Activated CD4-positive, alpha-beta T cell treated with anti-CD3 and anti-CD28 coated beads, Interleukin-2, amount 10 ng/mL, durations not matched to agents 24 days and 14 days (primary cell): ENCODE measurements at regions not wholly inside any gene's neighbourhood (a gene's known extent, or its start where the extent isn't known, plus 50 kb on each side); places are given as distances from the start of the nearest gene placed in this dataset.
"Not testable (repeated sequence)": the region's sequence is repeated elsewhere in the genome, so short reads cannot be mapped to it uniquely, and the experiment has no call there.

Experiments
- DNase-seq: peaks from one replicate; pipeline ENCODE4 v3.0.0; 2022
- H3K27ac Mint-ChIP-seq: one replicate; pipeline ENCODE4 v1.8.0; 2022; ENCODE audit warnings: mild to moderate bottlenecking, mixed read lengths
- H3K27me3 Mint-ChIP-seq: one replicate; pipeline ENCODE4 v1.8.0; 2022; ENCODE audit warnings: mixed read lengths
- H3K36me3 Mint-ChIP-seq: one replicate; pipeline ENCODE4 v1.8.0; 2022; ENCODE audit warnings: low read depth, mild to moderate bottlenecking, mixed read lengths
- H3K4me1 Mint-ChIP-seq: one replicate; pipeline ENCODE4 v1.8.0; 2021; ENCODE audit warnings: mixed read lengths
- H3K4me3 Mint-ChIP-seq: one replicate; pipeline ENCODE4 v1.8.0; 2022; ENCODE audit warnings: mild to moderate bottlenecking, moderate library complexity, mixed read lengths
- H3K9me3 Mint-ChIP-seq: one replicate; pipeline ENCODE4 v1.8.0; 2021; ENCODE audit warnings: mixed read lengths
- intact Hi-C: fragments of 100-400 bp; cut with micrococcal nuclease; formaldehyde crosslinking; loops from one replicate; pipeline ENCODE4 v1.15.1; 2023

GRCh38 chr12:84502907-84503787 is 409.5 kb downstream of the SLC6A15 start:
- Mint-ChIP-seq H3K27me3 (no peaks in the 10 kb centered on the region), H3K9me3 (no peaks in the 10 kb centered on the region), H3K4me3 (no peak overlapping the region), H3K27ac (no peak overlapping the region), H3K36me3 (no peaks in the 10 kb centered on the region), H3K4me1 (no peaks in the 10 kb centered on the region)
- intact Hi-C loops: loop anchor here (2.0 to 5.0 kb wide), 3 partner anchors 676 to 1976 kb away; no protein-coding TSS in a partner anchor
- peak; percentile 65 for DNase-seq

GRCh38 chr12:84502180-84502860 is 410.3 kb downstream of the SLC6A15 start:
- no peak for DNase-seq
- Mint-ChIP-seq H3K9me3 (no peaks in the 10 kb centered on the region), H3K36me3 (no peaks in the 10 kb centered on the region), H3K27me3 (no peaks in the 10 kb centered on the region), H3K4me3 (no peak overlapping the region), H3K4me1 (no peaks in the 10 kb centered on the region), H3K27ac (no peak overlapping the region)
- intact Hi-C loops: loop anchor here (2.0 to 5.0 kb wide), 3 partner anchors 675 to 1975 kb away; no protein-coding TSS in a partner anchor

DNA sequence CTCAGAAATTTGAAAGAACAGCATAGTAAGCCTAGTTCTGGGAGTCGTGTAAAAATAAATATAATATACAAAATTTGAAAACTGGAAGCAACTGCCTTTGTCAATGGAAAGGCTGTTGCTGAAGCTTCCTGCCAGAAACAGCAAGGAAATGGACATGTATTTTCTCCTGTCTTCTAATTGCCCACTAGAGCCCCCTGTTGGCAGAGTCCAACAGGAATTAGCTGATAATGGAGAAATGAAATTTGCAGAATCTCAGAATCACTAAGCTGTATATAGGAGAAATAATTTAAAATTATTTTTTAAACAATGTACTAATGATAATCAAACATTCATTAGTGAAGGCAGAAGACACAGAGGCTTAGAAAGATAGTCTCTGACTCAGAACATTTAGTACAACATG is 414.8 kb downstream of the SLC6A15 start:
- Mint-ChIP-seq H3K27ac (no peak overlapping the region), H3K27me3 (no peaks in the 10 kb centered on the region), H3K9me3 (no peaks in the 10 kb centered on the region), H3K4me3 (no peak overlapping the region), H3K36me3 (no peaks in the 10 kb centered on the region), H3K4me1 (no peaks in the 10 kb centered on the region)
- intact Hi-C loops: no loop called here
- DNase-seq: no peak

DNA sequence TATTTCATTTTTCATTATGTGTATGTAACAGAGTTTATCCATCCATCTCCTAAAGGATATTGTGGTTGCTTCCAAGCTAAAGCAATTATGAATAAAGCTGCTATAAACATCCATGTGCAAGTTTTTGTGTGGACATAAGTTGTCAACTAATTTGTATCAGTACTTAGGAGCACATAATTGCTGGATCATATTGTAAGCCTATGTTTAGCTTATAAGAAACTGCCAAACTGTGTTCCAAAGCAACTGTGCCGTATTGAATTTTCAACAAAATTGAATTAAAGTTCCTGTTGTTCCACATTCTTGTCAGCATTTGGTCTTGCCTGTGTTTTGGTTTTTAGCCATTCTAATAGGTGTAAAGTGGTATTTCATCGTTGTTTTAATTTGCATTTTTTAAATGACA is 416.9 kb downstream of the SLC6A15 start:
- intact Hi-C loops: no loop called here
- Mint-ChIP-seq H3K9me3 (no peaks in the 10 kb centered on the region), H3K27ac (no peak overlapping the region), H3K4me1 (no peaks in the 10 kb centered on the region), H3K4me3 (no peak overlapping the region), H3K27me3 (no peaks in the 10 kb centered on the region), H3K36me3 (no peaks in the 10 kb centered on the region)
- no peak for DNase-seq

DNA sequence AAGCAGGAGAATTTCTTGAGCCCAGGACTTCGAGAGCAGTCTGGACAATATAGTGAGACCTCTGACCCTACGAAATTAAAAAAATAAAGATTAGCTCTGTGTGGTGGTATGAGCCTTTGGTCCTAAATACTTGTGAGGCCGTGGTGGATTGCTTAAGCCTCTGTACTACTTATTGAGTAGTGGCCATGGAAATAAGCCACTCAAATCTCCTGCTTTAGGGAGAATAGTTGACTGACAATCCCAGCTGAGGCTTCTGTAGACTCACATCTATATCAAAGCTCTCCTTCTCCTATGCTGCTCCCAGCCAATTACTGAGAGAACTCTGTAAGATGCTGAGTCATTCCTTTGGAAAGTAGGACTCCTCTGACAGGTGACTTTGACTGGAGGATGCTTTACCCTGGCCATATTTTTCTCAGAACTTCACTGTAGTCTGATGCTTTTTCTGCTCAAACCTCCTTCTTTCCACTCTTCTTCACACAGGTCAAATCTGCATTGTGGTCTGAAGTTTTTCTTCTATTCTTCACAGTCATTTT is 420.2 kb downstream of the SLC6A15 start:
- no peak overlapping the region for H3K4me3 Mint-ChIP-seq
- intact Hi-C loops: no loop called here
- no peaks in the 10 kb centered on the region for H3K4me1 Mint-ChIP-seq
- no peaks in the 10 kb centered on the region for H3K9me3 Mint-ChIP-seq
- H3K36me3 Mint-ChIP-seq: no peaks in the 10 kb centered on the region
- DNase-seq: no peak
- H3K27ac Mint-ChIP-seq: no peak overlapping the region
- no peaks in the 10 kb centered on the region for H3K27me3 Mint-ChIP-seq

DNA sequence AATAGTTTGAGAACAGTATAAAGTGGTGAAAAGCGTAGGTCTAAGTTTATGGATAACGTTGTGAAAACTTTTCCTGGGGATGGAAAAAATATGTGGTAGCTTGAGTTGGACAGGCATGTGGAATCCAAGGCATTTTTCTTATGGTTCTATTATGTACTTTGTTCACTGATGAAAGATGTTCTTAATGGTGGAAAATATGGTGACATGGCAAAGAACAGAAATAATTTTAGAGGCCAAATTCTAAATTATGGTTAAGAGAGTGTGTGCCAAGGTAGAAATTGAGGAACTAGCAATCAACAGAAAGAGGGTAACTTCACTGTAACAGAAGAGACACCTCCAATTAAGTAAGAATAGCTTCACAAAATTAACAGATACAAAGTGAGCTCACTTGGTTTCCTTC is 427.8 kb downstream of the SLC6A15 start:
- intact Hi-C loops: no loop called here
- Mint-ChIP-seq H3K36me3 (no peaks in the 10 kb centered on the region), H3K4me1 (no peaks in the 10 kb centered on the region), H3K27ac (no peak overlapping the region), H3K9me3 (no peaks in the 10 kb centered on the region), H3K27me3 (no peaks in the 10 kb centered on the region), H3K4me3 (no peak overlapping the region)
- no peak for DNase-seq

DNA sequence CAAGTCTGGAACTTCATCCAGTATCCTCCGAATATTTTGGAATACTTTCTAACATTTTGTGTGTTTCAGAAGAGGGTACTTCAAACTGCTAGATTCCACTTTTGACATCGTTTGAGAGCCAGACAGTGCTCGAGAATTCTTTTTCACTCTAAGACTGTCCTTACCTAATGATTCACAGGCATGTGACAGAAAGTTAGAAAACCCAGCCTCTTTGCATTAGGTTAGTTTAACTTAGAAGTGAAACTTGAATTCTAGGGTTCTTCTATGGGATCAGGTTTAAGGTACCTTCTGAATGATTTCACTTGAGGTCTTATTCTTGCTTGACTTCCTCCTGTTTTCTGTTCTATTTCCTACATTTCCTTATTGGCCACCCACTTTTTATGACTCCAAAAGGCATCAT is 431.8 kb downstream of the SLC6A15 start:
- H3K27me3 Mint-ChIP-seq: no peaks in the 10 kb centered on the region
- H3K36me3 Mint-ChIP-seq: no peaks in the 10 kb centered on the region
- H3K27ac Mint-ChIP-seq: no peak overlapping the region
- no peak for DNase-seq
- intact Hi-C loops: no loop called here
- no peaks in the 10 kb centered on the region for H3K4me1 Mint-ChIP-seq
- H3K4me3 Mint-ChIP-seq: no peak overlapping the region
- H3K9me3 Mint-ChIP-seq: no peaks in the 10 kb centered on the region

DNA sequence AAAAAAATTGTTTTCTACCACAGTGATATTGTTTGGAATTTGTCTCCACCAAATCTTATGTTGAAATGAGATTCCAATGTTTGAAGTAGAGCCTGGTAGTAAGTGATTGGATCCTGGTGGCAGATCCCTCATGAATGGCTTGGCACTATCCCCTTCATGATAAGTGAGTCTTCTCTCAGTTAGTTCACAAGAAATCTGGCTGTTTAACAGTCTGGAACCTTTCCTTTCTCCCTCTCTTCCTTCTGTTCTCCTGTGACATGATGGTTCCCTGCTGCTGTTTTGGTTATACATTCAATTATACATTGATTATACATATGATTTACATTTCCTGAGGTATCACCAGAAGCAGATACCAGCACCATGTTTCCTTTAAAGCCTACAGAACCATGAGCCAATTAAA is 442.2 kb downstream of the SLC6A15 start:
- H3K9me3 Mint-ChIP-seq: no peaks in the 10 kb centered on the region
- intact Hi-C loops: no loop called here
- H3K27ac Mint-ChIP-seq: no peak overlapping the region
- H3K27me3 Mint-ChIP-seq: no peaks in the 10 kb centered on the region
- no peaks in the 10 kb centered on the region for H3K36me3 Mint-ChIP-seq
- no peak for DNase-seq
- H3K4me3 Mint-ChIP-seq: no peak overlapping the region
- no peaks in the 10 kb centered on the region for H3K4me1 Mint-ChIP-seq

- Mint-ChIP-seq H3K4me1 (no peaks in the 10 kb centered on the region), H3K27me3 (no peaks in the 10 kb centered on the region), H3K36me3 (no peaks in the 10 kb centered on the region), H3K27ac (no peak overlapping the region), H3K4me3 (no peak overlapping the region), H3K9me3 (no peaks in the 10 kb centered on the region)
- intact Hi-C loops: no loop called here
- DNase-seq: no peak
Measured at GRCh38 chr12:84464616-84465015, 448.0 kb downstream of the SLC6A15 start.

DNA sequence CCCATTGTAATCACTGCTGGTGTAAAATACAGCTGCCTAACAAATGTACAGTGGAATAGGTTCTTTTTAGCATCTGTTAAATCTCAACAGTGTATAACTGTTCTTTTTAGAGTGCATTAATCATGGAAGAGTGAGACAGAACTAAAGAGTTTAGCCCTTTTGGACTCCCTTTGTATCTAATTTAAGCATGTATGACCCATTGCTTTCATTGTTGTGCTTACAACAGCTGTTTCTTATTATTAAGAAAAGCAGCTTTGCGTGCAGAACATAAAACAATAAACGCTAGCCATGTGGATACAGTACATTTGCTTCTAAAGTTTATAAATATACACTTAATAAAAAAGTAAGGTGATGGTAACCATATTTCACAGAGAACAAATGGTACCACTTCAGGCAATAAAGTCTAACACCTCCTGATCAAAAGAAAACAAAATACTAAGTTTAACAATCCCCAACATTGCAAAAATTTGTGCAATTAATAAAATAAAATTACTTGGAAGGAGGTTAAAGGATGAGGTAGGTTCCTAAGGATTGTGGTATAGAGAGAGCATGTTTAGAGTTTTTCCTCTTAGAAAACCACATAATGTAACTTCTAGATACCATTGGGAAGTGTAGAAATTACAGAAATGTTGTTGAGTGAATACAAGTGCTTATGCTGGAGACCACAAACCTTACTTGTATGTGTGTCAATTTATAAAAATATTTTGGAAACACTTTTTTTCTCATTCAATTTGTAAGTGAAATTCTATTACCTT is 448.7 kb downstream of the SLC6A15 start:
- DNase-seq: no peak
- no peaks in the 10 kb centered on the region for H3K27me3 Mint-ChIP-seq
- no peak overlapping the region for H3K27ac Mint-ChIP-seq
- no peaks in the 10 kb centered on the region for H3K4me1 Mint-ChIP-seq
- intact Hi-C loops: no loop called here
- no peaks in the 10 kb centered on the region for H3K36me3 Mint-ChIP-seq
- H3K9me3 Mint-ChIP-seq: no peaks in the 10 kb centered on the region
- no peak overlapping the region for H3K4me3 Mint-ChIP-seq

DNA sequence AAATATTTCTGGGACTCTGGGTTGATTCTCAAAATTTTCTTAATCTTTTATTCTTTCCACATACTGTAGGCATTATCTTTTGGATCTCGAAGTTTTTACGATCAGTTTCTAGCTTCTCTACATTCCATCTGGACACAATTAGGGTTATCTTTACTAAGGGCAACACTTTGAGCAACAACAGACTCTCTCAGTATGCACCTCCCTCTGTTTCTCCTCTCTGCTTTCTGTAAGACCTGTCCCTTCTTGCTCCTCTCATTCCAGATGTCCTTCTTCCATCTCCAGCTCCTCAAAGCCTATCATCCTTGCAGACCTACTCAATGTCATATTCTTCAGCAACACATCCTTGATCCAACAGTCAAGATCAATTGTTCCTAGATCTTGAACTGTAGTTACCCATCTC is 457.0 kb downstream of the SLC6A15 start:
- no peak overlapping the region for H3K27ac Mint-ChIP-seq
- no peak overlapping the region for H3K4me3 Mint-ChIP-seq
- H3K9me3 Mint-ChIP-seq: no peaks in the 10 kb centered on the region
- no peak for DNase-seq
- intact Hi-C loops: no loop called here
- H3K27me3 Mint-ChIP-seq: no peaks in the 10 kb centered on the region
- H3K4me1 Mint-ChIP-seq: no peaks in the 10 kb centered on the region
- no peaks in the 10 kb centered on the region for H3K36me3 Mint-ChIP-seq

DNA sequence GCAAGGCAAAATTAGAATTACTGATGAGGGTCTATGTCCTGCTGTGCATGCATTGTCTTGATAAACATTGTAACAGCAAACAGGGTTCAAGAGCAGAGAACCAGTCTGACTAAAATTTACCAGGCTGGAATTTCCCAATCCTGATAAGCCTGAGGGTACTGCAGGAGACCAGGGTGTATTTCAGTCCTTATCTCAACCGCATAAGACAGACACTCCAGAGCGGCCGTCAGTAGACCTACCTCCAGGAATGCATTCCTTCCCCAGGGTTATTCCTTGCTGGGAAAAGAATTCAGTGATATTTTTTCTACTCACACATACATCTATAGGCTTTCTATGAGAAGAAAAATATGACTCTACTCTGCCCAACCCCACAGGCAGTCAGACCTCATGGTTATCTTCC is 466.1 kb downstream of the SLC6A15 start:
- H3K36me3 Mint-ChIP-seq, intact Hi-C loops, H3K27ac Mint-ChIP-seq, DNase-seq, H3K4me3 Mint-ChIP-seq, H3K9me3 Mint-ChIP-seq, H3K4me1 Mint-ChIP-seq, H3K27me3 Mint-ChIP-seq: not testable (repeated sequence)

- no peaks in the 10 kb centered on the region for H3K9me3 Mint-ChIP-seq
- no peaks in the 10 kb centered on the region for H3K36me3 Mint-ChIP-seq
- no peak for DNase-seq
- H3K27ac Mint-ChIP-seq: no peak overlapping the region
- H3K4me3 Mint-ChIP-seq: no peak overlapping the region
- no peaks in the 10 kb centered on the region for H3K4me1 Mint-ChIP-seq
- intact Hi-C loops: no loop called here
- H3K27me3 Mint-ChIP-seq: no peaks in the 10 kb centered on the region
Measured at GRCh38 chr12:84436134-84436533, 476.5 kb downstream of the SLC6A15 start.

DNA sequence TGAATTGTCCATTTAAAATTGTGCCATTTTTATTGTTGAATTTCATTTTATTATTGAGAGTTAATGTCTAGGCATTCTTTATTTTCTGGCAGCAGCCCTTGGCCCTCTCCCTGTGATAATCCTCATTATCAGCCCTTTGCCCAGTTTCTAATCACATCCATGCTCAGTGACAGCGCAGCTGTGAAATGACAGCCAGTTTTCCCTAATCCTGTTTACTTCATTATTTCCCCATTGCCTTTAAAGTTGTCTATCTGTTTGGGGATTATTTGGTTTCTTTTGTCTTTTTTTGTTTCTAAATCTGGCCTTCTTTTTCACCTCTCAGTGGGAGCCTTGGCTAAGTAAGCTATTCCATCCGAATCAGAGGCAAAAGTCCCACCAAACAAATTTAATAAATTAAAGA is 476.9 kb downstream of the SLC6A15 start:
- H3K27me3 Mint-ChIP-seq: no peaks in the 10 kb centered on the region
- no peak overlapping the region for H3K27ac Mint-ChIP-seq
- no peaks in the 10 kb centered on the region for H3K9me3 Mint-ChIP-seq
- intact Hi-C loops: no loop called here
- no peaks in the 10 kb centered on the region for H3K36me3 Mint-ChIP-seq
- no peaks in the 10 kb centered on the region for H3K4me1 Mint-ChIP-seq
- DNase-seq: no peak
- no peak overlapping the region for H3K4me3 Mint-ChIP-seq
